GM19397 (cell line): ENCODE measurements at regions not wholly inside any gene's neighbourhood (a gene's known extent, or its start where the extent isn't known, plus 50 kb on each side); places are given as distances from the start of the nearest gene placed in this dataset.

Experiments
- ATAC-seq: cut with Tn5 transposase; IDR thresholded peaks from one replicate; pipeline ENCODE4 v1.9.1; 2021; ENCODE audit warnings: mild to moderate bottlenecking, moderate library complexity; ENCODE audit not compliant: unreplicated experiment

- no peak for ATAC-seq
Observed at GRCh38 chr5:82772281-82772680, 304.9 kb downstream of the TMEM167A start.

GRCh38 chr5:82766206-82766605 lies 311.0 kb downstream of the TMEM167A start:
- no peak for ATAC-seq

GRCh38 chr5:82765765-82766164 lies 311.4 kb downstream of the TMEM167A start:
- ATAC-seq: no peak

- no peak for ATAC-seq
Observed at GRCh38 chr5:82760856-82761255, 316.3 kb downstream of the TMEM167A start.

- no peak for ATAC-seq
Observed at GRCh38 chr5:82758881-82759280, 318.3 kb downstream of the TMEM167A start.

GRCh38 chr5:82754759-82755158 lies 322.4 kb downstream of the TMEM167A start:
- ATAC-seq: peak; percentile 74

- ATAC-seq: no peak
Observed at GRCh38 chr5:82754036-82754746, 323.0 kb downstream of the TMEM167A start.

GRCh38 chr5:82753374-82753773 lies 323.8 kb downstream of the TMEM167A start:
- no peak for ATAC-seq

GRCh38 chr5:82749461-82749820 lies 327.8 kb downstream of the TMEM167A start:
- ATAC-seq: no peak

GRCh38 chr5:82748688-82749460 lies 328.3 kb downstream of the TMEM167A start:
- no peak for ATAC-seq

- no peak for ATAC-seq
Observed at GRCh38 chr5:82747986-82748385, 329.2 kb downstream of the TMEM167A start.

GRCh38 chr5:82745016-82745415 lies 332.2 kb downstream of the TMEM167A start:
- no peak for ATAC-seq

- no peak for ATAC-seq
Observed at GRCh38 chr5:82738681-82739269, 338.4 kb downstream of the TMEM167A start.

GRCh38 chr5:82735160-82735789 lies 341.9 kb downstream of the TMEM167A start:
- no peak for ATAC-seq

- ATAC-seq: no peak
Observed at GRCh38 chr5:82734347-82734746, 342.8 kb downstream of the TMEM167A start.

- ATAC-seq: no peak
Observed at GRCh38 chr5:82730913-82731312, 346.3 kb downstream of the TMEM167A start.

GRCh38 chr5:82728926-82729702 lies 348.1 kb downstream of the TMEM167A start:
- no peak for ATAC-seq

- ATAC-seq: no peak
Observed at GRCh38 chr5:82723168-82723567, 354.0 kb downstream of the TMEM167A start.

- ATAC-seq: no peak
Observed at GRCh38 chr5:82721087-82721410, 356.1 kb downstream of the TMEM167A start.

GRCh38 chr5:82720213-82721086 lies 356.7 kb downstream of the TMEM167A start:
- no peak for ATAC-seq
